Small intestine (tissue), 7 donors: ENCODE measurements at regions not wholly inside any gene's neighbourhood (a gene's known extent, or its start where the extent isn't known, plus 50 kb on each side); places are given as distances from the start of the nearest gene placed in this dataset.
"Not testable (repeated sequence)": the region's sequence is repeated elsewhere in the genome, so short reads cannot be mapped to it uniquely, and the experiment has no call there.

Source experiments
- DNase-seq, 2 donors: peaks; one replicate each; pipeline versions ENCODE4 v3.0.0 to v3.0.0-alpha.2; 2013
- FAIRE-seq: peaks from 2 replicates; lab custom pipeline; 2012; peaks lifted over from hg19 to GRCh38; lab: Jason Lieb, UNC
- H3K27ac ChIP-seq, 3 donors: one replicate each; pipeline ENCODE4 v1.5.1; 2013; ENCODE audit warnings: low read length in 2 of 3, mild to moderate bottlenecking in 2 of 3, control low read depth in 1 of 3, inconsistent platforms in 1 of 3, low read depth in 1 of 3, moderate library complexity in 1 of 3
- H3K27me3 ChIP-seq, 3 donors: one replicate each; pipeline ENCODE4 v1.6.1; 2013; ENCODE audit warnings: low read length in 3 of 3, inconsistent platforms in 1 of 3; ENCODE audit not compliant: control insufficient read depth in 3 of 3, insufficient read depth in 3 of 3
- H3K36me3 ChIP-seq, 3 donors: one replicate each; pipeline ENCODE4 v1.6.1; 2013; ENCODE audit warnings: low read length in 3 of 3, inconsistent platforms in 1 of 3, low read depth in 1 of 3, mild to moderate bottlenecking in 1 of 3, moderate library complexity in 1 of 3; ENCODE audit not compliant: control insufficient read depth in 3 of 3, insufficient read depth in 2 of 3
- H3K4me1 ChIP-seq, 3 donors: one replicate each; pipeline ENCODE4 v1.6.1; 2013; ENCODE audit warnings: low read length in 2 of 3, inconsistent platforms in 1 of 3, low read depth in 1 of 3, mild to moderate bottlenecking in 1 of 3, moderate library complexity in 1 of 3; ENCODE audit not compliant: control insufficient read depth in 3 of 3, insufficient read depth in 2 of 3
- H3K4me3 ChIP-seq, 3 donors: one replicate each; pipeline ENCODE4 v1.5.1; 2013; ENCODE audit warnings: low read length in 3 of 3, control low read depth in 1 of 3, inconsistent platforms in 1 of 3, low read depth in 1 of 3, mild to moderate bottlenecking in 1 of 3, moderate library complexity in 1 of 3
- H3K9me3 ChIP-seq, 2 donors: one replicate each; pipeline ENCODE4 v1.6.1; 2013; ENCODE audit warnings: low read depth in 1 of 2, low read length in 1 of 2; ENCODE audit not compliant: control insufficient read depth in 2 of 2, insufficient read depth in 1 of 2
- WGBS, 3 donors: extraction: QIAGEN DNeasy Blood & Tissue Kit; methylation state at CpG; one replicate each; pipeline ENCODE4 v1.1.7; 2013; 5-methylcytosine and 5-hydroxymethylcytosine counted together
- donor health status: healthy with polysubstance abuse.
- donor health status: control.
- donor health status: control.
- donor health status: Bipolar disorder and iron deficiency.
- donor health status: healthy.

- no peak overlapping the region for H3K27ac ChIP-seq
- WGBS, 3 donors, result 69 to 77% (median 71%) methylated on average over 3 of the region's 3 CpGs
- DNase-seq, result no peak
- H3K4me3 ChIP-seq, result no peak overlapping the region
- H3K9me3 ChIP-seq, result no peaks in the 10 kb centered on the region
- no peaks in the 10 kb centered on the region for H3K27me3 ChIP-seq
- no peak for FAIRE-seq
- no peaks in the 10 kb centered on the region for H3K4me1 ChIP-seq
- H3K36me3 ChIP-seq, result no peaks in the 10 kb centered on the region
Measured at GRCh38 chr18:73681912-73682311, 465.7 kb downstream of the FBXO15 start.

GRCh38 chr18:73681398-73681797 lies 466.2 kb downstream of the FBXO15 start:
- H3K4me3 ChIP-seq, result no peak overlapping the region
- 80 to 84% (median 81%) methylated on average over 2 of the region's 2 CpGs for WGBS, 3 donors
- H3K9me3 ChIP-seq, result no peaks in the 10 kb centered on the region
- DNase-seq (no peak), FAIRE-seq (no peak)
- H3K4me1 ChIP-seq, result no peaks in the 10 kb centered on the region
- no peak overlapping the region for H3K27ac ChIP-seq
- no peaks in the 10 kb centered on the region for H3K36me3 ChIP-seq
- H3K27me3 ChIP-seq, result no peaks in the 10 kb centered on the region

- H3K27ac ChIP-seq, result no peak overlapping the region
- no peaks in the 10 kb centered on the region for H3K9me3 ChIP-seq
- FAIRE-seq (no peak), DNase-seq (no peak)
- no peak overlapping the region for H3K4me3 ChIP-seq
- H3K27me3 ChIP-seq, result no peaks in the 10 kb centered on the region
- H3K36me3 ChIP-seq, result no peaks in the 10 kb centered on the region
- WGBS, 3 donors, result 72 to 86% (median 75%) methylated on average over 8 of the region's 8 CpGs
- H3K4me1 ChIP-seq, result no peaks in the 10 kb centered on the region
Measured at GRCh38 chr18:73679941-73680712, 467.5 kb downstream of the FBXO15 start.

DNA sequence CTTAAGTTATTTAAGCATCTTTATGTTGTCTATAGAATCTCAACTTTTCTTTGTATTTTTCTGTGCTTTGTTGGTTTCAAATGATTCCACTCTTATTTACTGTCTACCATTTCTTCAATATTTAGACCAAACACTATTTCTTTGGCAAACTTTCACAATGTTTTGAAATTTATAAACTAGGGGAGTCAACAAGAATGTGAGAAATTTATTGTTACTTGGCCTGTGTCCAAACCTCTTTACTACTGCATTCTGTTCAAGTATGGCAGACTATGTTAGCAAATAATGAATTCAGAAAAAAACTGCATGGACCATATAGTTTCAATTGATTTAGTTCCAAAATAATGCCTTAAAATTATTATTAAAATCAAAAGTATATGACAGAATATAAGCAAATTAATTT lies 470.2 kb downstream of the FBXO15 start:
- H3K36me3 ChIP-seq, result no peaks in the 10 kb centered on the region

GRCh38 chr18:73674125-73674865 lies 473.3 kb downstream of the FBXO15 start:
- Histone ChIP-seq H3K36me3 (no peaks in the 10 kb centered on the region), H3K4me3 (no peak overlapping the region), H3K9me3 (no peaks in the 10 kb centered on the region), H3K4me1 (no peaks in the 10 kb centered on the region), H3K27me3 (no peaks in the 10 kb centered on the region), H3K27ac (no peak overlapping the region)
- WGBS, 3 donors, result 71 to 78% (median 76%) methylated on average over 6 of the region's 6 CpGs
- FAIRE-seq (no peak), DNase-seq (no peak)

More for the DNA sequence above, 470.2 kb downstream of the FBXO15 start:
- Histone ChIP-seq H3K9me3 (no peaks in the 10 kb centered on the region), H3K4me3 (no peak overlapping the region), H3K27me3 (no peaks in the 10 kb centered on the region), H3K27ac (no peak overlapping the region), H3K4me1 (no peaks in the 10 kb centered on the region)
- DNase-seq (no peak), FAIRE-seq (peak; percentile 10)

DNA sequence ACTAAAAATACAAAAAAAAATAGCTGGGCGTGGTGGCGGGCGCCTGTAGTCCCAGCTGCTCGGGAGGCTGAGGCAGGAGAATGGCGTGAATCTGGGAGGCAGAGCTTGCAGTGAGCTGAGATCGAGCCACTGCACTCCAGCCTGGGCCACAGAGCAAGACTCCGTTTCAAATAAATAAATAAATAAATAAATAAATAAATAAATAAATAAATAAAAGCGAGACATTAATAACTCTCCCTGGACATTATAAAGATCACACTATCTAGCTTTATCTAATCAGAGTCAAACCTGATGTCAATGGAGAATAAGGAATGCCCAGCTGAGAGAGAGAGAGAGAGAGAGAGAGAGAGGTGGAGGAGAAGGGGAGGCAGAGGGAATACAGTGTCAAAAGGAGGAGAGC lies 476.2 kb downstream of the FBXO15 start:
- H3K4me3 ChIP-seq, DNase-seq, FAIRE-seq, H3K4me1 ChIP-seq, H3K27ac ChIP-seq, H3K27me3 ChIP-seq, H3K9me3 ChIP-seq, H3K36me3 ChIP-seq: not testable (repeated sequence)
- 85 to 92% (median 90%) methylated on average over 6 to 8 of the region's 8 CpGs for WGBS, 3 donors

- no peak overlapping the region for H3K4me3 ChIP-seq
- H3K27ac ChIP-seq, result no peak overlapping the region
- H3K4me1 ChIP-seq, result no peaks in the 10 kb centered on the region
- no peaks in the 10 kb centered on the region for H3K27me3 ChIP-seq
- H3K9me3 ChIP-seq, result no peaks in the 10 kb centered on the region
- 59 to 74% (median 71%) methylated on average over 5 of the region's 5 CpGs for WGBS, 3 donors
- FAIRE-seq (no peak), DNase-seq (no peak)
- H3K36me3 ChIP-seq, result no peaks in the 10 kb centered on the region
Measured at GRCh38 chr18:73670524-73670923, 477.1 kb downstream of the FBXO15 start.

GRCh38 chr18:73670039-73670438 lies 477.6 kb downstream of the FBXO15 start:
- Histone ChIP-seq H3K27me3 (no peaks in the 10 kb centered on the region), H3K4me3 (no peak overlapping the region), H3K27ac (no peak overlapping the region), H3K36me3 (no peaks in the 10 kb centered on the region), H3K4me1 (no peaks in the 10 kb centered on the region), H3K9me3 (no peaks in the 10 kb centered on the region)
- DNase-seq (no peak), FAIRE-seq (no peak)
